Activated naive CD4-positive, alpha-beta T cell treated with anti-CD3 and anti-CD28 coated beads, Interleukin-2, amount 50 U/mL, for 72 hours (primary cell): ENCODE measurements at regions not wholly inside any gene's neighbourhood (a gene's known extent, or its start where the extent isn't known, plus 50 kb on each side); places are given as distances from the start of the nearest gene placed in this dataset.

Experiments
- ATAC-seq, 2 donors: fragments of 150-1000 bp; cut with Tn5 transposase; 2 replicates each; pipeline ENCODE4 v1.10.0; 2021; ENCODE audit warnings: mild to moderate bottlenecking in 2 of 2, moderate library complexity in 2 of 2
- DNase-seq, 2 donors: peaks; one replicate each; pipeline ENCODE4 v3.0.0; 2021 to 2022; ENCODE audit warnings: low spot score in 2 of 2
- H3K27ac Mint-ChIP-seq, 2 donors: one replicate each; pipeline ENCODE4 v1.8.0; 2022; ENCODE audit warnings: mild to moderate bottlenecking in 2 of 2, mixed read lengths in 2 of 2
- H3K36me3 Mint-ChIP-seq, 2 donors: one replicate each; pipeline ENCODE4 v1.8.0; 2022; ENCODE audit warnings: mixed read lengths in 2 of 2
- H3K9me3 Mint-ChIP-seq, 2 donors: one replicate each; pipeline ENCODE4 v1.8.0; 2022; ENCODE audit warnings: mixed read lengths in 2 of 2

DNA sequence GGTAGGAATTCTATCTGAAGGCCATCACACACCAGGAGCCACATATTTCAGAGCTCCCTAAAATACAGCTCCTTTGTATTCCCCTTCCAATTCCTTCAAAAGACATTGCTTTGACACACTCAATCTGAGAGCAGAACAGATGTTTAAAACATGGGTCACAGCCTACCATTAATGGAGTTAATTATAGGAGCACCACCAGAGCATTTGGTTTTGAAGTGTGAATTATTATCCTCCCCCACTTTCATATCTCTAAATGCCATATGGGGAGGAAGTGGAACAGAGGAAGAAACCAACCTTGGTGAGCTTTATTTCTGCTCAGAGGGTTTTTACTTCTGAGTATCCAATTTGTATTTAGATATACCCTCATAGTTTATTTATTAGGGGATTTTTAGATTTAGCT, 50.7 kb upstream of the TNFRSF21 start:
- Mint-ChIP-seq H3K36me3 (no peaks in the 10 kb centered on the region), H3K27ac (no peak overlapping the region), H3K9me3 (no peaks in the 10 kb centered on the region)
- no peak for ATAC-seq
- DNase-seq: no peak

DNA sequence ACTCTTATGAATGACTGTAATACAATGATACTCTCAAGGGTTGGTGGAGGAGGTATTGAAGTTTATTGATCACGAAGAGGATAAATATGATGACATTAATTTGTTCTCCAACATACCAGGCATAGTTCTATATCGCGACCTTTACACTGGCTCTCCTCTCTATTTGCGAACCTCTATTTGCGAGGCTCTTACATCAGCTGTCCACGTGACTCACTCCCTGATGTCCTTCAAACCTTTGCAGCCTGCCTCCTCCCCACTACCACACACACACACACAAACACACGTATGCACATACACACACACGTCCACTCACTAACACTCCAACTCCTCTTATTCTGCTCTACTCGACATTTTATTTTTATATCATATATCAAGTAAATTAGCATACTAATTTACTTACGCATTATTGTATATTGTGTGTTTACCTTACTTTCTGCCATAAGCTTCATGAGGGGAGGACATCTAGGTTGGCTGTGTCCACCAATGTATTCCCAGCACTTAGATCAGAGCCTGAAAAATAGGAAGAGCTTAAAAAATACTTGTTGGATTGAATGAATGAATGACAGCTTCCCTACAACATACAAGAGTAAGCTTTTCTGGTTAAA, 53.3 kb upstream of the TNFRSF21 start:
- ATAC-seq (no peak), DNase-seq (no peak)
- no peaks in the 10 kb centered on the region for H3K36me3 Mint-ChIP-seq
- H3K9me3 Mint-ChIP-seq: no peaks in the 10 kb centered on the region
- H3K27ac Mint-ChIP-seq: no peak overlapping the region

DNA sequence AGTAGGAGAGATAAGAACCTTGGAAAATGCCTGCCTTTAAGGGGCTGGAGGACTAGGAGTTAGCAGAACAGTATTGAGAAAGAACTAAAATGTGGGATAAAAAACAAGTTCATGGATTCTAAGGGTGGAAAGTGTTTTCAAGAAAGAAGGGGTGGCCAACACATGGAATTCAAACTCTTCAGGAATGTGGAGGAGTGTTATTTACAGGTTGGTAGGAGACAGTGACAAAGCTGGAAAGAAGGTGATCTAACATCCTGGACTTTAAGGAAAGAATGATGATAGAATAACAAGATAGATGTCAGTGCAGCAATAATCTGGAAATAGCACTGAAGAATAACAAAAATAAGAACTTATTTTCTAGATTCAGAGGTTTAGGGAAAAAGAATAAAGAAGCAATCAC, 54.0 kb upstream of the TNFRSF21 start:
- Mint-ChIP-seq H3K36me3 (no peaks in the 10 kb centered on the region), H3K27ac (no peak overlapping the region), H3K9me3 (no peaks in the 10 kb centered on the region)
- DNase-seq (no peak), ATAC-seq (no peak)

DNA sequence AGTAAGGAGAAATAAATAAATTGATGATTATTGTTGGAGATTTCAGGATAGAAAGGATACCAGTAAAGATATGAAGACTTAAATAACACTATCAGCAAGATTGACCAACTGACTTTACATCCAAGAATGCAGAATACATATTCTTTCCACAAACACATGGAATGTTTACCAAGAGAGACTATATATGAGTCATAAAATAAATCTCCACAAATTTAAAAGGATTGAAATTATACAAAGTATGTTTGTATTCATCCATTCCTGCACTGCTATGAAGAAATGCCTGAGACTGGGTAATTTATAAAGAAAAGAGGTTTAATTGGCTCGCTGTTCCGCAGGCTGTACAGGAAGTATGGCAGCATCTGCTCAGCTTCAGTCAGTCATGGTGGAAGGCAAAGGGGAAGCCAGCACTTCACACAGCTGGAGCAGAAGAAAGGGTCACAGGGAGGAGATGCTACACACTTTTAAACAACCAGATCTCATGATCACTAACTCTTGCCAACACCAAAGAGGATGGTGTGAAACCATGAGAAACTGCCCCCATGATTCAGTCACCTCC, 56.7 kb upstream of the TNFRSF21 start:
- Mint-ChIP-seq H3K36me3 (no peaks in the 10 kb centered on the region), H3K27ac (no peak overlapping the region), H3K9me3 (no peaks in the 10 kb centered on the region)
- DNase-seq (no peak), ATAC-seq (no peak)

DNA sequence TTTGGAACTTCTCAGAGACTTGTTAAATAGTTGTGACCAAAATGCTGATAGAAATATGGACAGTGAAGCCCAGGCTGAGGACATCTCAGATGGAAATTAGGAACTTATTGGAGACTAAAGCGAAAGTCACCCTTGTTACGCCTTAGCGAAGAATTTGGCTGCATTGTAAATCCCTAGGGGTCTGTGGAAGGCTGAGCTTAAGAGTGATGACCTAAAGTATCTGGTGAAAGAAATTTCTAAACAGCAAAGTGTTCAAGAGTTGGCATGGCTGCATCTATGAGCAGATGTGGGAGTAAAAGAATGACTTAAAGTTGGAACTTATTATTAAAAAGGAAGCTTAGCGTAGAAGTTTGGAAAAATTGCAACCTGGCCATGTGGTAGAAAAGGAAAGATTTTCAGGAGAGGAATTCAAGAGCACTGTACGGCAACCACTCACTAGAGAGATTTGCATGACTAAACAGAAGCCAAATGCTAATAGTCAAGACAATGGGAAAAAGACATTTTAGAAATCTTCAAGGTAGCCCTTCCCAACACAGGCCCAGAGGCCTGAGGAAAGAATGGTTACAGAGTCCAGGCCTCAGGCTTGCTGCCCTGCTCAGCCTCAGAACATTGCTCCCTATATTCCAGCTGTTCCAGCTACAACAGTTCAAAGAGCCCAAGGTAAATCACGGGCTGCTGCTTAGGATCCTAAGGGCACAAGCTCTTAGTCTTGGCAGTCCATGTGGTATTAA, 61.6 kb upstream of the TNFRSF21 start:
- ATAC-seq (no peak), DNase-seq (no peak)
- Mint-ChIP-seq H3K27ac (no peak overlapping the region), H3K9me3 (no peaks in the 10 kb centered on the region), H3K36me3 (no peaks in the 10 kb centered on the region)

DNA sequence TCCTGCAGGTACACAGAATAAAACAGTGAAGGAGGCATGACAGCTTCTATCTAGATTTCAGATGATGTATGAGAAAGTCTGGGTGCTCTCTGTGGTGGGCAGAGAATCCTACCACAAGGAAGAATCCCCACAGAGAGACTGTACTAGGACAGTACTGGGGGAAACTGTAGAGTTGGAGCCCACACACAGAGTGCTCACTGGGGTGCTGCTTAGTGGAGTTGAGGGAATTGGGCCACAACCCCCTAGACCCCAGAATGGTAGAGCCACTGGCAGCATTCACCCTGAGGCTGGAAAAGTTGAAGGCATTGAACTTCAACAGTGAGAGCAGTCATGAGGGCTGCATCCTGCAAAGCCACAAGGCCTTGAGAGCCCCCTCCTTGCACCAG, 62.2 kb upstream of the TNFRSF21 start:
- no peaks in the 10 kb centered on the region for H3K36me3 Mint-ChIP-seq
- no peak overlapping the region for H3K27ac Mint-ChIP-seq
- DNase-seq (no peak), ATAC-seq (no peak)
- no peaks in the 10 kb centered on the region for H3K9me3 Mint-ChIP-seq

DNA sequence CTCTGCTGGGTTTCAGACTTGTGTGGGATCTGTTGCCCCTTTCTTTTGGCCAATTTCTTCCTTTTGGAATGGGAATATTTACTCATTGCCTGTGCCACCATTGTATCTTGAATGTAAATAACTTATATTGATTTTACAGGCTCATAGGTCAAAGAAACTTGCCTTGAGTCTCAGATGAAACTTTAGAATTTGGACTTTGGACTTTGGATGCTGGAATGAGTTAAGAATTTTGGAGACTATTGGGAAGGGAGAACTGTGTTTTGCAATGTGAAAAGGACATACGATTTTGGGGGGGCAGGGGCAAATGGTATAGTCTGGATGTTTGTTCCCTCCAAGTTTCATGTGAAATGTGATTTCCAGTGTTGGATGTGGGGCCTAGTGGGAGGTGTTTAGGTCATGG, 62.6 kb upstream of the TNFRSF21 start:
- Mint-ChIP-seq H3K27ac (no peak overlapping the region), H3K9me3 (no peaks in the 10 kb centered on the region), H3K36me3 (no peaks in the 10 kb centered on the region)
- ATAC-seq (no peak), DNase-seq (no peak)

DNA sequence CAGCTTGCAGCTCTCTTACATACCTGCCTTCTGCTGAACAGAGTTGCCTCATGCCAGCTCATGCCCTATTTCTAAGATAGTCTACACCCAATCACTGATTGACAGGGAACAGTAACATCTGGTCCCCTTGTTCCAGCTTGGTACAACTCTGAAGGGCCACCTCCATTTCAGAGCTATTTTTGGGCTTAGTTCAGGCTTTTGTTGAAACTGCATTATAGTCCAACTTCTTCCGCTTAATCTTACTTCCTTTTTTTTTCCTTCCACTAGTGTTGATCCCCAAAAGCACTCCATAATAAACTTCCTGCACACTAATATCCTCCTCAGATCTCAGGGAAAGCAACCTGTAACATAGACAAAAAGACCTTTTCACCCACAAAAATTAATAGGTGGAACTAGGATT, 65.7 kb upstream of the TNFRSF21 start:
- no peak for ATAC-seq
- H3K27ac Mint-ChIP-seq: no peak overlapping the region
- H3K9me3 Mint-ChIP-seq: no peaks in the 10 kb centered on the region

DNA sequence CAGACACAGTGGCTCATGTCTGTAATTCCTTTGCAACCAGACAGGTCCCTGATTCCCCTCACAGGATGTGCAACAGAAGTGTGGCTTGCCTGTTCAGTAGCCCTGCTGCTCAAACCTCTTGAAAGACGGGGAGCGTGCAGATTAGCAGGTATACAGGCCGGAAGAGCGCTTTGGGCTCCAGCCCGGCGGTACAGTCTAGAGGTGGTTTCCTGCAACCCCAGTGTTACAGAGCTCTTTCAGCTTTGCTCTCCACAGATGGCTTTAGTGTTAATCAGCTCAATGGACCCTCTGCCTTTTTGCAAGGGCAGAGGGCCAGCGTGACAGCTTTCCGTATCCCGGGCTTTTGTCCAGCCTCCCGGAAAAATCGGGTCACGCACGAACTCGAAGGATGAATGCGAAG, 67.2 kb upstream of the TNFRSF21 start:
- ATAC-seq (peak in 1 of 2 donors; percentile 75), DNase-seq (no peak)
- Mint-ChIP-seq H3K27ac (no peak overlapping the region), H3K9me3 (no peaks in the 10 kb centered on the region), H3K36me3 (no peaks in the 10 kb centered on the region)

More for the DNA sequence above, 65.7 kb upstream of the TNFRSF21 start:
- DNase-seq: no peak
- no peaks in the 10 kb centered on the region for H3K36me3 Mint-ChIP-seq

DNA sequence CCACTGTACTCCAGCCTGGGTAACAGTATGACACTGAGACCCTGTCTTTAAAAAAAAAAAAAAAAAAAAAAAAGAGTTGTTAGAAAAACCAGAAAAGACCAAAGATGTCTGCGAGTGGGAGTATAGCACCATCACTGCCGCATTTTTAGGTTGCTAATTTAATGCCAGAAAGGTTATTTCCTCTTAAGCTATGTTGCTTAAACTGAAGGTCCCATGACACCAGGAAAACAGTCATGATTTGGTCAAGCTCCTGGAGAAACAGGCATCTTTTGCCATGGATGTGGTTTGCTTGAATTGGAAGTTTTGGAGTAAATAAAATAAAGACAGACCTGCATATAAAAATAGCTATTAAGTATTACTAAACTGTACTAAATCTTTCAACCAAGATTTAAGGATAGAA, 68.3 kb upstream of the TNFRSF21 start:
- DNase-seq (no peak), ATAC-seq (no peak)
- H3K36me3 Mint-ChIP-seq: no peaks in the 10 kb centered on the region
- H3K27ac Mint-ChIP-seq: no peak overlapping the region
- no peaks in the 10 kb centered on the region for H3K9me3 Mint-ChIP-seq

DNA sequence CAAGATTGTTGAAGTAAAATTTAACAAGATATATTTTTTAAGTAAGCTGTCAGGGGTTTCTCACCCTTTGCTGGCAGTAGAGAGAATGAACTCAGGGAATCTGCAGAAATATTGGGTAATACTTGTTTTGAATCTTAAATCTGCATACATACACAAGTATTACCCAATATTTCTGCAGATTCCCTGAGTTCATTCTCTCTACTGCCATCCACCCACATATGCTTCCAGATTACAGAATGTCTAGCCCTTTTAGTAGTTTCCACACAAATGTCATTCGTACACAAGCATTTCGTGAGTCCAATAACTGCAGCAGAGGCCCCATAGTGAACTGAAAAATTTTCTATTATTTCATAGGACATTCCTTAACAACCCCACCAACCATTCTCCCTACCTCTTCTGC, 69.6 kb upstream of the TNFRSF21 start:
- Mint-ChIP-seq H3K36me3 (no peaks in the 10 kb centered on the region), H3K27ac (no peak overlapping the region), H3K9me3 (peaks cover 4 to 5% of the 10 kb centered on the region in 2 donors)
- DNase-seq: no peak
- ATAC-seq: no peak

DNA sequence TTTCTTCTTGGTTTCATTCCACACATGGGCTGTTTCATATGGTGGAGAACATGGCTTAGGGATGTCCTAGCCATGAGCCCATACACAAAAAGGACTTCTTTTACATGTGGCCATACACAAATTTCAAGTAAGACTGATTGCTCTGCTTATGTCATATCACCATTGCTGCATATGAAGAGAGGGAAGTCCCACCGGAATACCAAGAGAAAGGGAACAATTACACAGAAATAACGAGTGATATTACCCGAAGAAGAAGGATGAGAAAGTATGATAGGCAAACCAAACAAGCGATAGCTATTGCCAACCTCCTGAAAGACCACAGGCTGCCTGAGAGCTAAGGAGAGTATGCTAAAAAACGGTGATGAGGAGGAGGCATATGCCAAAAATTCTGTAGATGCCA, 70.5 kb upstream of the TNFRSF21 start:
- DNase-seq: no peak
- no peak for ATAC-seq
- no peaks in the 10 kb centered on the region for H3K36me3 Mint-ChIP-seq
- H3K27ac Mint-ChIP-seq: no peak overlapping the region
- H3K9me3 Mint-ChIP-seq: peaks cover 4 to 5% of the 10 kb centered on the region in 2 donors

DNA sequence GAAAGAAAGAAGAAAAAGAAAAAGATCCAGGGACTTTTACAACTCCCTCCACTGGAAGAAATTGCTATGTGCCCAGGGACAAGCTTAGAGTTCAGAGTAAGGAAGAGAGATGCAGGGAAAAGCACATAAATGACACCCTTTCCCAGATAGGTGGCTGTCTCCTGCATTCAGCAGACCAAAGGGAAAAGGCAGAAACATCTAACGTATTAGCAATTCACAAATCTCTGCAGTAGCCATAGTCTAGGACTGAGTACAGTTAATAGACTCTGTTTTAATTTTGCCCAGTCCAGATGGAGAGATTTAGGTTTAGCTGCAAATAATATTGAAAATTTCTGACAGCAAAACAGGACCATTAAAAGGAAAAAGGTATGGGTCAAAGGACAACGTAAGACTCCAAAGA, 71.3 kb upstream of the TNFRSF21 start:
- no peak for DNase-seq
- no peak for ATAC-seq
- H3K9me3 Mint-ChIP-seq: peaks cover 7 to 8% of the 10 kb centered on the region in 2 donors
- H3K27ac Mint-ChIP-seq: no peak overlapping the region
- peaks cover 0 to 5% of the 10 kb centered on the region in 2 donors for H3K36me3 Mint-ChIP-seq

DNA sequence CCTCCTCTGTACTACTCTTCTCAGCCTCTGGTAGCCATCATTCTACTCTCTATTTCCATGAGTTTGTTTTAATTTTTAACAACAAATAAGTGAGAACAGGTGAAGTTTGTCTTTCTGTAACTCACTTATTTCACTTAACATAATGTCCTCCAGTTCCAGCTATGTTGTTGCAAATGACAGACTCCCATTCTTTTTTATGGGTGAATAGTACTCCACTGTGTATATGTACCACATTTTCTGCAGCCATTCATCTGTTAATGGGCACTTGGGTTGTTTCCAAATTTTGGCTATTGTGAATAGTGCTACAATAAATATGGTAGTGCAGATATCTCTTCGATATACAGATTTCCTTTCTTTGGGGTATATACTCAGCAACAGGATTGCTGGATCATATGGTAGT, 73.7 kb upstream of the TNFRSF21 start:
- ATAC-seq (no peak), DNase-seq (no peak)
- Mint-ChIP-seq H3K9me3 (peaks cover 11 to 13% of the 10 kb centered on the region in 2 donors), H3K36me3 (peaks cover 0 to 5% of the 10 kb centered on the region in 2 donors), H3K27ac (no peak overlapping the region)

DNA sequence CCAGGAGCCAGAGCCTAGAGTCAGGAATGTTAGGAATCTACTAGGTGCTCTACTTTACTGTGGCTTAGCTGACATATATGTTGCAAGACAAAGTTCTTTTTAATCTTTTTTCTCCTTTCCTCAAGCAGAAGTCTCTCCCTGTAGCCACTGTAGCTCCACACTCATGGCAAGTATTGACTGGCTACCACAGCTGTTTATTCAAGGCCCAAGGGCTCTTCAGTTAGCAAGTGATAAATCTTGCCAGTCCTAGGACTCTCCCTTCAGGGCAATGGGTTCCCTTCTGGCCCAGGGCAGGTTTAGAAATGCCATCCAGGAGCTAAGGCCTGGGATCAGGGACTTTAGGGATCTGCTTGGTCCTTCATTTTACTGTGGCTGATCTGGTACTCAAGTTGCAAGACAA, 82.0 kb upstream of the TNFRSF21 start:
- Mint-ChIP-seq H3K27ac (no peak overlapping the region), H3K36me3 (peaks cover 15 to 21% of the 10 kb centered on the region in 2 donors), H3K9me3 (peaks cover 20% of the 10 kb centered on the region in 2 donors)
- ATAC-seq (no peak), DNase-seq (no peak)

DNA sequence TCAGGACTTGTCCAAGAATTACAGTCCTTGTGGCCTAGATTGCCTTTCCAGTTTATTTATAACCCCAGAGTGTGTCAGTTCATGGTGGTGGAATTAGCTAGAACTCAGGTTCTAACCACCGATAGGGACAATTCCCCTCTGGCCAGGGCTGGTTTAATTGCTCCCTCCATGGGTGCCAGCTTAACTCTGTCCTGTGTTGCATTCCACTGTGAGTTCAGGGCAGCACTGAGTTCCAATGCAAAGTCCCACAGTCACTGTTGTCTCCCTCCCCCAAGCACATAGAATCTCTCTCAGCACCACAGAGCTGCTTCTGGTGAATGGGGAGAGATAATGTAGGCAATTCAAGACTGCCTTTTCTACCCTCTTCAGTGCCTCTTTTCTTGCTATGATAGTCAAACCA, 82.5 kb upstream of the TNFRSF21 start:
- peaks cover 15 to 21% of the 10 kb centered on the region in 2 donors for H3K36me3 Mint-ChIP-seq
- H3K27ac Mint-ChIP-seq: no peak overlapping the region
- no peak for ATAC-seq
- DNase-seq: no peak
- peaks cover 17 to 20% of the 10 kb centered on the region in 2 donors for H3K9me3 Mint-ChIP-seq

DNA sequence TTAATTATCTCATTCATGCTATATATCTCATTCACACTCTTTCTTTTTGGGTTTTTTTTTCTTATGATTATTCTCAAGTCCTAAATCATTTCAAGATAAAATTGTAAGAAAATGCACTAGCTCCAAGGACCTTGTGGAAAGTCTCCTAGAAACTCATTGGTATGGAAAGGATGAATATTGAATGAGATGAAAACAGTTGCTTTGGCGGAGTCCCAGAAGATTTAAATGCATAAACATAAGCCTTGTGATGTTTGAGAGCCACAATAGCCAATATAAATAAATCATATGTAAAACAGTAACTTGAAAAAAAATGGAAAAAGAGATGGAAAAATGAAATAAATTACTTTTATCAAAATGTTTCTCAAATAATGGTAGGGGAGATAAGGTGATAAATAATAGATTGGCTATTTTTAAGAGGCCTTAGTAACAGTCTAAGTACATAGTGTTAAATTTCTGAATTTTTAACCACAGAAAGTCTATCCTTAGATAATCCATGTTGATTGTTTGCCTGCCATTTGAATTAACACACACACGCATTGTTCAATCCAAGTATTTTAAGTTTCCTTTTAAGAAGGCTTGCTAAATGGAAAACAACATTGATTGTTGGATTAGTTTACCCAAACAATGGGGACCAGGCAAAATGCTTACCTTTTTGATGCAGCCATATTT, 81.1 kb upstream of the CD2AP start:
- peaks cover 5 to 8% of the 10 kb centered on the region in 2 donors for H3K36me3 Mint-ChIP-seq
- no peak overlapping the region for H3K27ac Mint-ChIP-seq
- ATAC-seq (no peak), DNase-seq (no peak)
- H3K9me3 Mint-ChIP-seq: peaks cover 7 to 8% of the 10 kb centered on the region in 2 donors
